NOMO-1 treated with DMSO at 0.1 percent for 48 hours (cell line): ENCODE measurements at regions not wholly inside any gene's neighbourhood (a gene's known extent, or its start where the extent isn't known, plus 50 kb on each side); places are given as distances from the start of the nearest gene placed in this dataset.
A peak's percentile ranks its signal among the peaks of the same experiment; 100 is the strongest.

ENCODE experiments used
- DNase-seq: peaks from one replicate; lab custom pipeline; 2025; ENCODE audit not compliant: unreplicated experiment; lab: John Stamatoyannopoulos, UW

- no peak for DNase-seq
Measured at GRCh38 chr6:56771189-56771588, 128.5 kb upstream of the DST start.

- no peak for DNase-seq
Measured at GRCh38 chr6:56770011-56770520, 127.4 kb upstream of the DST start.

DNA sequence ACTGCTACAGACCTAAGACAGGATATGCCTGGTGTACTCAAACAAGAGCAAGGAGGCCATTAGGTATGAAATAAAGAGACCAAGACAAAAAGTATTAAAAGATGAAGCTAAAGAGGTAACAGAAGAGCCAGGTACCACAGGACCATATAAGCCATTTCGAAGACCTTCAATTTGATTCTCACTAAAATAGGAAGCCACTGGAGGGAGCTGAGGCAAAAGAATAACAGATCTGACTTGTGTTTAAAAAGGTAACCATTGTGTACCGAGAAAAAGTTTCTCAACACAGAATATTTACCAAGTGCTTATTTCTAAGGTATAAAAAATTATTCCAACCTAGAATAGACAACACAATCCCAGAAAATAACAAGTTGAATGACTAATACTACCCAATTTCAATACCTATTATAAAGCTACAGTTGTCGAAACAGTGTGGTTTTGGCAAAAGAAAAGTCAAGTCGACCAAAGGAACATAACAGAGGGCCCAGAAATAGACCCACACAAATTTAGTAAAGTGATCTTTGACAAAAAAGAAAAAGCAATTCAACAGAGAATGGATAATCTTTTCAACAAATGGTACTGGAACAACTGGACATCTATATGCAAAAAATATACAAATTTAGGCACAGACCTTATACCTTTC is 125.3 kb upstream of the DST start:
- no peak for DNase-seq

DNA sequence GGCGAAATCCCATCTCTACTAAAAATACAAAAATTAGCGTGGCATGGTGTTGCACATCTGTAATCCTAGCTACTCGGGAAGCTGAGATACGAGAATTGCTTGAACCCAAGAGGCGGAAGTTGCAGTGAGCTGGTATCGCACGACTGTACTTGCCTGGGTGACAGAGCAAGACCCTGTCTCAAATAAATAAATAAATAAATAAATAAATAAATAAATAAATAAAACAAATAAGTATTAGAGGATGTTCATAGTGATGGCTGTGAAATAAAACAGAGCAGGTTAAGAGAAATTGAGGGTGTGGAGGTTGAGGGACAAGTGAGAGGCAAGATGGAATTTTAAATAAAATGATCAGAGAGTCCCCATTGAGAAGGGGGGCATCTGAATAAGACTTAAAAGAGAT is 124.7 kb upstream of the DST start:
- DNase-seq = no peak

DNA sequence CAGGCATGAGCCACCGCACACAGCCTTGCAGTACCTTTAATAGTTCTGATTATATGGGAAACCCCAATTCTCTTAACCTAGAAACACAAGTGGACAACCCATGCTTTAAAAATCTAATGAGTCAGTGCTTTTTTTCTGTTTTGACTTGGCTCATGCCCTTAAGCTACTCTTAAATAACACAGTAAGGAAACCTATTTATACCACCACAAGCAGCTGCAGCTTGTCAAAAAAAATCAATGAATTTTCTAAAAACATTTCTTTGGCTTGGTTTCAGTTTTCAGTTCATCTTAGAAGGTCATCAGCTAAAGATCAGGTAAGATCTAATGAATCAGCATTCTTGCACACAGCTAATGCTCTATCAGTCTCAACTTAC is 124.1 kb upstream of the DST start:
- DNase-seq = no peak

- no peak for DNase-seq
Measured at GRCh38 chr6:56766139-56766805, 123.6 kb upstream of the DST start.

DNA sequence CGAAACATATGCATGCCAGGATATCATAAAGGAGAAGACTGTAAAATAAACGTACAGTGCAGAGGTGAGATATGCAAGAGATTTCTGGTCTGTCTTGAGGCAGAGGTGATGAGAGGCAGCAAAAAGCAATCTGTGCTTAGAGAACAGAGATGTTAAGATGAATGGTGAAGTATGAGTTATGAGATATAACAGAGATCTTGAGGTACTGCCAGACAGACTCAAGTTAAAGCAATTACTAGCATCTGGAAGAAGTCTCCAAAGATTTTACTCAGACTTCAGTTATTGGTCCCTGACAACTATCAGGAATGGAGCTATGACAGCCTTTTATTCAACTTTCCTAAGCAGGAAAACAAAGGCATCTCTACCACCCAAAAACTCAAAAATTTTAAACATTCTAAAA is 122.8 kb upstream of the DST start:
- DNase-seq = no peak

DNA sequence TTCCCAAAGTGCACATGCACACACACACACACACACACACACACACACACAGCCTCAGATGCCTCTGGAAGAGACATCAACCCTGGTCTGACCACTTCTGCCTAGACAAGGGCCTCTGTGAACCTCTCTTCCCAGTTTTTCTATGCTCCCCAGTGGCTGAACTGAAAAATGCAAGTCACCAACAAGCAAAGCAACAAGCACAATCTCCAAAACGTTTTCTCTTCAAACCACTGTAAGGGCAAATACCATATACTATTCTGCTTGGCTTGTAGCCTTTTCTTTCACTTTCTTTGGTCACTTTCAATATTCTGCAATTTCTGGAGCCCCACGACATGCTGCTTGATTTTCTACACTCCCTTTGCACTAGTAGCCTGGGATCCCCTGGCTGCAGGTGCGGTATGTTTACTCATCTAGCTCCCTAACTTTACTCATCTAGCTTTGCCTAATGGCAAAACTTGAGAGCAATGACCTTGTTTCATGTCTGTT is 121.4 kb upstream of the DST start:
- peak; percentile 33 for DNase-seq

DNA sequence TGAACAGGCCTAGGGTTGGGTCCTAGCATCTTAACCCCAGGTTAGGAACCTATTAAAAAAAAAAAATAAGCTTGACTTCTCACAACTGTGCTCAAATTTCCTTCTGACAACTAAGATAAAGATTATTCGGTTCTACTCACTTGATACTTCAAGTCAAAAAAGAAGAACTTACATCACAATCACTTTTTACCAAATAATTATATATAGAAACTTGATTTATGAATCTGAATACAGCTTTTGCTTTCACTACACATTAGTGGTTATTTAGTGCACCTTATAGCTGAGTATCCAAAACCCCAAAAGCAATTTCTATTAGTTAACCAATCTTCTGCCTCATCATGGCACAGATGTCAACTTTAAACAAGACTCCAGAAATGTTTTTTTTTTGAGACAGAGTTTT is 119.0 kb upstream of the DST start:
- DNase-seq = peak; percentile 27

DNA sequence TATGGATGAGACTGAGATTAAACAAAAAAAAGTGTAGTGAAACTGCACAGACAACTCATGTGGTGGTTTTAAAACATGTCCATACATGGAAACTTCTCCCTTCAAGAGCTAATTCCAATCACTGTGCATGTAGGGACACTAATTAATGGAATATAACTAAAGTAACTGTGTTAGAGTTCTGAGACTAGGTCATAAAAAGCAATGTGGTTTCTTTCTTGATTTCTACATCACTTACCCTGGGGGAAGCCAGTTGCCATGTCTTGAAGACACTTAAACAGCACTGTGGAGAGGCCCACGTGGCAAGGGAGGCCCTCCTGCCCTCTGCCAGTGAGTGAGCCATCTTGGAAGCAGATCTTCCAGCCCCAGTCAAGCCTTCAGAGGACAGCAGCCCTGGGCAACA is 118.2 kb upstream of the DST start:
- DNase-seq = peak; percentile 43

DNA sequence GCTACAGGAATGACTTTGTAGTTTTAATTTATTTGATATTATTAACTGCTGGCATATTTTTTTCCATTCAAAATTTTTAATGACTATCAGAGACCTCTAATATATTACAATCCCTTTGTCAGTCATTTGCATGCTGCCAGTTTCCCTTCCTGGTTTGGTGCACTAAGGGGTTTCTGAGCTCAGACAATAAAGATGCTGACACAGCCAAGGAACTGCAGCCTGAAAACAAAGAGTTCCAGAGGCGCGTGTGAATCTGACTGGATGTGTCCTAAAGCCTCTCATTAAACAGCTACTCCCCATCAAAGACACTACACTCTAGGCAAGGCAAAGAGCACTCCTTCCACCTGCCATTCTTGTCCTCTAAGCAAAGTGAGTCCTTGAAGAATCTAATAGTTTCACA is 116.8 kb upstream of the DST start:
- DNase-seq = no peak

- DNase-seq = no peak
Measured at GRCh38 chr6:56758553-56758952, 115.9 kb upstream of the DST start.

GRCh38 chr6:56758120-56758519 is 115.4 kb upstream of the DST start:
- DNase-seq = no peak

GRCh38 chr6:56757588-56757984 is 114.9 kb upstream of the DST start:
- peak; percentile 53 for DNase-seq

GRCh38 chr6:56756791-56757587 is 114.3 kb upstream of the DST start:
- DNase-seq = no peak

GRCh38 chr6:56756219-56756789 is 113.6 kb upstream of the DST start:
- no peak for DNase-seq

GRCh38 chr6:56755040-56755439 is 112.4 kb upstream of the DST start:
- DNase-seq = no peak

- no peak for DNase-seq
Measured at GRCh38 chr6:56753811-56754210, 111.1 kb upstream of the DST start.

DNA sequence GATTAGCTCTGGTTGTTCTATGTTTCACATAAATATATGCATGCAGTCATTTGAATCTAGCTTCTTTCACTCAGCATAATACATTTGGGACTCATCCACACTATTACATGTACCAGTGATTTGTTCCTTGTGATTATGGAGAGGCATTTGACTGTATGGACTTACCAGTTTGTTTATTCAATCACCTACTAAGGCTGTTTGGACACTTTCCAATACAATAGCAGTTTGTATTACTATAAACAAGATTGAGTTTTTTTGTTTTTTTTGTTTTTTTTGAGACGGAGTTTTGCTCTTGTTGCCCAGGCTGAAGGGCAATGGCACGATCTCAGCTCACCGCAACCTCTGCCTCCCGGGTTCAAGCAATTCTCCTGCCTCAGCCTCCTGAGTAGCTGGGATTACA is 109.8 kb upstream of the DST start:
- no peak for DNase-seq

DNA sequence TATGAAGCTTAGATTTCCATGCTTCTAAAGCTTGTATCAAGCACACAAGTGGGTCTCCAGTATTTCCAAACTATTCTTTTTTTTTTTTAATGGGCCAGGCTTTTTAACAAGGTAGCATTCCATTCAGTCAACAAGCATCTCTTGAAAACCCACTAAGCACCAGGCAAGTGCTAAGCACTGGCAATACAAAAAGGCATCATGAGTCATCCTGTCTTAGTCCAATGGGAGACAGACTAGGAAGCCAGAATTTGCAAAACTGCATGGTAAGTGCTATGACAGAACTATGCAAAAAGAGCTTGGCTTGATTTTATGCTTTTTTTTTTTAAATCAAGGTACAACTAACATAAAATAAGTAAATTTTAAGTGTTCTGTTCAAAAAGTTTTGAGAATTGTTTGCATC is 109.3 kb upstream of the DST start:
- DNase-seq = no peak

DNA sequence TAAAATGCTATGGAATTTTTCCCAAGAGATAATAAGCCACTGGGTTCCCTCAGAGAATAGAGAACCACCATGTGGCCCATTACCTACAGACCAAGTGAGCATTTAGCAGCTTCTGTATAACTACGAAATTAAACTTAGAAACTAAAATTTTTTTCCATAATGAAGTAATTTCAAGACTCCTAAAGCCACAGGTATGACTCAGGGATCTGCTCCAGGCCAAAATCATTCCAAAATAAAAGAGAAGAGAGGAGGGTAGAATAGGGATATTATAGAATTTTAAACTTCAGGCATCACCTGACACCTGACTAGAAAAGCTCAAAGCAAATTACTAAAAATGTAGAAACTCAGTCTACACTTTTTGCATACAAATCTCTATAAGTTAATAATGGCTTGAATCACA is 108.9 kb upstream of the DST start:
- DNase-seq = no peak

DNA sequence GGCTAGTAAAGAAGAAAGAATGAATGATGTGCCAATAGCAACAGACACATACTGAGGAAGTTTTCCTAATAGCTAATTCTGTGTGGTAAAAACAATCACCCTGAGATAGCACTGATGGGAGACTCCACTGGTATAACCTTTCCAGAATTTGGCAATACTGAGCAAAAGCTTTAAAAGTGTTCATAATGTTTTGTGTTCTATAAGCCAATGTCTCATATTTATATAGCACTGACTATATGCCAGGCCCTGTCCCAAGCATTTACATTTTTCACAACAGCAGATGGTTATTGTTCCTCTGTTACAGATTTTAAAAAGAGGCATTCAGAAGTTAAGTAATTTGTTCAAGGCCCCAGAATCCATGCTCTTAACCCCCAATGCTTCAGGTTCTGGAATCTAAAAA is 108.0 kb upstream of the DST start:
- no peak for DNase-seq
